ENCODE measurements at regions not wholly inside any gene's neighbourhood (a gene's known extent, or its start where the extent isn't known, plus 50 kb on each side); places are given as distances from the start of the nearest gene placed in this dataset.
"Not testable (repeated sequence)": the region's sequence is repeated elsewhere in the genome, so short reads cannot be mapped to it uniquely, and the experiment has no call there.

DNA sequence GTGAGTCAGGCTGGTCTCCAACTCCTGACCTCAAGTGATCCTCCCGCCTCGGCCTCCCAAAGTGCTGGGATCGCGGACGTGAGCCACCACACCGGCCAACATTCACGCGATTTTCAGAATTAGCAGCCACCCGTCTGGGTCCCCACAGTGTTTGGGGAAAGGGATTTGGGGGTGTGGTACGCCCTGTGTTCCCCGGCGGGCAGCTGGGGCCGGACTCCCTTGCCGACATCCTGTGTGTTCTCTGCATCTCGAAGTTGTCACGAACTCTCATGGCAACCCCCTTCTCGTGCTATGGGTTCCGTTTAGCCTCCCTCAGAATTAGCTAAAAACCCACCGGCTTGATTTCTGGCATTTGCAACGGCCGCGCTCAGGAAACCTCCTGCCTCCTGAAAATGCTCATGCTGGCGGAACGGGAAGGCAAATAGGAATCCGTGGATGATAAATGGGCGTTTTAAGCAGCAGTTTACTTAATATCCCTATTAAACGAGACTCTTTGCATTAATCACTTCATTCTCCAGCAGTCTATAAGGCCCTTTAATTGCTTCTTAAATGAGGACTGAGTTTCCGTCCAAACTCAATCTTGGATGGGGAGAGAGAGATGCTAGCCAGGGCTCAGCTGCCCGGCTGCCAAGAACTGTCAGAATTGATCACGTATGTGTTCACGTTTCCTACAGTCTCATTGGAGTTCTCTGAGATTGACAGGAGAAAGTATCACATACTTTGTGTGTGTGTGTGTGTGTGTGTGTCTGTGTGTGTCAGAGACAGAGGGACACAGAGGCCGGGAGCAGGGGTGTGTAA lies 78.9 kb upstream of the PPP2R3B start:
- DNase-seq, result no peak

DNA sequence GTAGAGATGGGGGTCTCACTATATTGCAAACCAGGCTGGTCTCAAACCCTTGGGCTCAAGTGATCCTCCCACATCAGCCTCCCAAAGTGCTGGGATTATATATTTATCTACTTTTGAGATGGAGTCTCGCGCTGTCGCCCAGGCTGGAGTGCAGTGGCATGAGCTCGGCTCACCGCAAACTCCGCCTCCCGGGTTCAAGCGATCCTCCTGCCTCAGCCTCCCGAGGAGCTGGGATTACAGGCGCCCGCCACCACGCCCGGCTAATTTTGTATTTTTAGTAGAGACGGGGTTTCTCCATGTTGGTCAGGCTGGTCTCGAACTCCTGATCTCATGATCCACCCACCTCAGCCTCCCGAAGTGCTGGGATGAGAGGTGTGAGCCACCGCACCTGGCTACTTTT lies 80.1 kb upstream of the PPP2R3B start:
- DNase-seq, result not testable (repeated sequence)

DNA sequence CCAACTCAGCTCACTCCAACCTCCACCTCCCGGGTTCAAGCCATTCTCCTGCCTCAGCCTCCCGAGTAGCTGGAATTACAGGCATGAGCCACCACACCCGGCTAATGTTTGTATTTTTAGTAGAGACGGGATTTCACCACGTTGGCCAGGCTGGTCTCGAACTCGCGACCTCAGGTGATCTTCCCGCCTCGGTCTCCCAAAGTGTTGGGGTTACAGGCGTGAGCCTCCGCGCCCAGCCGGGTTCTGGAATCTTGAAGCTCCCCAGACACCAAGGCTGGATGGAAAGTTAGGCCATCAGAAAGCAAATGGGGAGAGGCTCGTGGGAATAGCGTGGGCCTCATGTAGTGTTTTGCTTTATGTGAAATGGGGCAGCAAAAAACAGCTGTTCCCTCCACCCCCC lies 81.0 kb upstream of the PPP2R3B start:
- not testable (repeated sequence) for DNase-seq

DNA sequence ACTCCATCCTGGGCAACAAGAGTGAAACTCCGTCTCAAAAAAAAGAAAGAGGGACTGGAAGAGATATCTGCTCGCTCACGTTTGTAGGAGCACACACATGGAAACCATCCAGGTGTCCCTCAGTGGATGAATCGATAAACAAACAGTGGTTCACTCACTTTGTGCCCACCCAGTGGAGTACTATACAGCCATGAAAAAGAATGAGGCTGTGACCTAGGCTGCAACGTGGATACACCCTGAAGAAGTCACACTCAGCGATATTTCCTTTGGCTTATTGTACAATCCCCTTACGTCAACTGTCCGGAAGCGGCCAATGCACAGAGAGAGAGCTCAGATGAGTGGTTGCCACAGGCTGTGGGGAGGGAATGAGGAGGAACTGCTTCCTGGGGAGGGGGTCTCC lies 82.3 kb upstream of the PPP2R3B start:
- DNase-seq, result no peak

DNA sequence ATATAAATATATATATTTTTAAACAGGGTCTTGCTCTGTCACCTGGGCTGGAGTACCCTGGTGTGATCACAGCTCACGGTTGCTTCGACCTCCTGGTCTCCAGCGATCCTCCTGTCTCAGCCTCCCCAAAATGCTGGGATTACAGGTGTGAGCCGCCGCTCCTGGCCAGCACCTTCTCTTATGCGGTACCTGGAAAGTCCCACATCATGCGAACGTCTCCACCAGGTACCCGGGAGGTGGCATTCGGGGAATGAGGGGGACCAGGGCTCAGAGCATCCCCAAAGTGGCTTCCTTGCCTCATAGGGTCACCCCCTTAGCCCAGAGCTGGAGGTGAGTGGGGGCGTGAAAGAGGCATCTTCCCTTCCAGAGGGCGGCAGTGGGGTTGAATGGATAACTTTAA lies 84.0 kb upstream of the PPP2R3B start:
- DNase-seq, result no peak

DNA sequence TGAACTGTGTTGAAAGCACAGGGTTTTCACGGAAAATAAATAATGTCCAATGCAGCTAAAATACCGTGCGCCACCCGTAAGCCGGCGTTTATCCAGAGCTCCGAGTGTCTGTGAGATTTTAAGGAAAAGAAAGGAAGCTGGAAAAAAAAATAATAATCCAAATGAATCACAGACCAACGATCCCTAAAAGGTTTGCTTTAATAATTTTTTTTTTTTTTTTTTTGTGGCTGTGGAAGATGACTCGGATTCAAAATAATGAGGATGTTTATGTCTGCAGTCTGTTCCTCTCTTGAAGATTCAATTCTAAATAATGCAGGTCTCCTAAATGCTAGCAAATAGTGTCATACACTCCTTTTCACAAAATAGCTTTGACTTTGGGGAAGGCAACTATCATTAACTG lies 84.6 kb upstream of the PPP2R3B start:
- DNase-seq, result no peak

DNA sequence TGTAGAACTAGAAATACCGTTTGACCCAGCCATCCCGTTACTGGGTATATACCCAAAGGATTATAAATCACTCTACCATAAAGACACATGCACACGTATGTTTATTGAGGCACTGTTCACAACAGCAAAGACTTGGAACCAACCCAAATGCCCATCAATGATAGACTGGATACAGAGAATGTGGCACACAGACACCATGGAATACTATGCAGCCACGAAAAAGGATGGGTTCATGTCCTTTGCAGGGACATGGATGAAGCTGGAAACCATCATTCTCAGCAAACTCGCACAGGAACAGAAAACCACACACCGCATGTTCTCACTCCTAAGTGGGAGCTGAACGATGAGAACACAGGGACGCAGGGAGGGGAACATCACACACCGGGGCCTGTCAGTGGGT lies 85.6 kb upstream of the PPP2R3B start:
- not testable (repeated sequence) for DNase-seq

DNA sequence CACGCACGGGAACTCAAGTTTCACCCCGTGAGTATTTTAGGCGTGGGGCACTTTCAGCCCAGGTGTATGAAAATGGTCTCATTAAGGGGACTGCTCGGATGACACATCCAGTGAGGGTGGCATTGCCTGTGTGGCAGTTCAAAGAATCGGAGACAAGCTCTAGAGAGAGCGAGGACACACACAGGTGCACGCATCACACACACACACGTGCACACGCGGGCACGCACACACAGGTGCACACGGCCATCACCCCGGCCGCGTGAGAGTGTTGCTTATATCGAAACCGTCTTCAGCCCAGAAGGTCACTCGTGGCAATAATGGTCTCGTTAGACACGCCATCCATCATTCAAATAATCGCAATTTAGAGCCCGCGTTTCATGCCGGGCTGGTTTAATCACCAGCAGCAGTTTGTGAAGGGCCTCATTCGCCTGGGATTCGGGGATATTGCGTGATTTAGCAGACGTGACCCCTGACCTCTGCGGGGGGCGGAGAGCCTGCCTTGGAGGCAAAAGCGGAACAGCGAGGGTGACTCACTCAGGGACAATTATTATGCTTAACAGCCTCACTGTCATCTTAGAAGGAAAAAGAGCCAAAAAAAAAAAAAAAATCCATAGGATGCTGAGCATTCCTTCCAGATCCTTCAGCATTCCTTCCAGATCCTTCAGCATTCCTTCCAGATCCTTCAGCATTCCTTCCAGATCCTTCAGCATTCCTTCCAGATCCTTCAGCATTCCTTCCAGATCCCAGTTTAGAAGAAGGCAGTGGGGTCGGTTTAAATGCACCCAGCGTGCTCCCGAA lies 89.4 kb upstream of the PPP2R3B start:
- DNase-seq, result no peak

DNA sequence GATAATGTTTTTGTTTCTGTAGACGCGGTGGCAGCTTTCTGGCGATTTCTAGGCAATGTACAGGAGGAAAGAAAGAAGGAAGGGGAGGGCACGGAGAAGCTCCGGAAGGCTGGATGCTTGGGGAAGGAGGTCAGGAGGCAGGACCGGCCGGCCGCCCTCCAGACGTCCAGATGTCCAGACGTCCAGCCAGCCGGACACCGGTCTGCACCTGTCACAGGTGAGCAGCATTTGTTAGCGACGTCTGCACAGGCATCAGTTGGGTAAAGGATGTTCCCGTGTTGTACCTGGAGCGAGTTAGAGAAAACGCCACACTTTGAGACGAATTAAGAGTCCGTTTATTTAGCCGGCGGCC lies 90.0 kb upstream of the PPP2R3B start:
- no peak for DNase-seq

DNA sequence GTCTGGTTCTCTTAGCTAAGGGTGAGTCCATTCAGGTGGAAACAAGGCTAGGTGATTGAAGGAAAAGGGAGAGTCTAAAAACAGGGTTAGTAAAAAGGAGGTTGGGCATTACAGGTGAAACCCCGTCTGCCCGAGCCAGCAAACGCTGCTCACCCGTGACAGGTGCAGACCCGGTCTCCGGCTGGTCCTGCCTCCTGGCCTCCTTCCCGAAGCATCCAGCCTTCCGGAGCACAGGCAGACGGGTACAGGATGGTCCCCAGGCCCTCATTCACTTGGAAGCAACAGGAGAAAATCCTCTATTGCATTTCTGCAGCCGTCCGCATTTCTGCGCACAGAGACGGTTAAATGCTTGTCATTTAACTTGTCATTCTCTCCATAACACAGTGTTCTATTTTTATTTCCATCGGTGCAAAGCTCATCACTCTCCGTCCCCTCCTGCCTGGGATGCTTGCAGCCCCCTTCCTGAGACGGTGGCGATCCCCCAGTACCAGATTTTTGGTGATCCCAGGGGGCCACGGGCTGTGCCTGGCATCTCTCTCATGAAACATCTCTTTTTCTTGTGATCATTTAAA lies 90.8 kb upstream of the PPP2R3B start:
- DNase-seq, result no peak

DNA sequence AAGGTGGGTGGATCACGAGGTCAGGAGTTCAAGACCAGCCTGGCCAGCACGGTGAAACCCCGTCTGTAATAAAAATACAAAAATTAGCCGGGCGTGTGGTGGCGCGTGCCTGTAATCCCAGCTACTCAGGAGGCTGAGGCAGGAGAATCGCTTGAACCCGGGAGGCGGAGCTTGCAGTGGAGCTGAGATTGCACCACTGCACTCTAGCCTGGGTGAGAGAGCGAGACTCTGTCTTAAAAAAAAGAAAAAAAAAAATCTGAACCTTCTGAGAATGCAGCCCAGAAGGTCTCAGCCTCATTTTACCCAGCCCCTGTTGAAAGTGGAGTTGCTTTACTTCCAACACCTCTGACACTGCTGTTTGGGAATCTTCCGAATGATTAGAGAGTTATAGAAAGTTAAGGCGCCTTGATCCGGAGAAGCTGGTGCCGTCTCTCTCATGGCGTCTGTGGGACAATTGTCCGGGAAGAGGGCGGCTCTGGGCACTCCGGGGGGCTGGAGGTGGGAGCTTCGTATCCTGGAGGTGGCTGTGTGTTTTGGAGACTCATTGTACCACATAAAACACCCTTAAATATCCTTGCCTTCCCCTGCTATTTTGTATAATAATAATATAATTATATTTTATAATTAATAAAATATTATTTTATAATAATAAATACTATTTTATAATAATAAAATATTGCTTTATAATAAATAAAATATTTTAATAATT lies 92.7 kb upstream of the PPP2R3B start:
- no peak for DNase-seq

DNA sequence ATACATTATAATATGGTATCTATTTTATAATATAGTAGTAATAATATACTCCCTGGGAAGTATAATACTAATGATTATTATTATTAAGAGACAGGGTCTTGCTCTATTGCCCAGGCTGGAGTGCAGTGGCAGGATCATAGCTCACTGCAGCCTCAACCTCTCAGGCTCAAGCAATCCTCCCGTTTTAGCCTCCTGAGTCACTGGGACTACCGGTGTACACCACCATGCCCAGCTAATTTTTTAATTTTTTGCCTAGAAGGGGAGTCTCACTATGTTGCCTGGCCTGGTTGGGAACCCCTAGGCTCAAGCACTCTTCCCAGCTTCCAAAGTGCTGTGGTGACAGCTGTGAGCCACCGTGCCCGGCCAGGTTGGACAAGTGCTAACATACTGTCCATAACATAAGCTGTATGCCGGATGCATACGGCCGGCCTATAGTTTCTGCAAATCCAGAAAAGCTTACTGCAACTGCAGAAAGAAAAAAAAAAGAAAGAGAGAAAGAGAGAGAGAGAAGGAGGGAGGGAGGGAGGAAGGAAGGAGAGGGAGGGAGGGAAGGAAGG lies 94.2 kb upstream of the PPP2R3B start:
- DNase-seq, result no peak

DNA sequence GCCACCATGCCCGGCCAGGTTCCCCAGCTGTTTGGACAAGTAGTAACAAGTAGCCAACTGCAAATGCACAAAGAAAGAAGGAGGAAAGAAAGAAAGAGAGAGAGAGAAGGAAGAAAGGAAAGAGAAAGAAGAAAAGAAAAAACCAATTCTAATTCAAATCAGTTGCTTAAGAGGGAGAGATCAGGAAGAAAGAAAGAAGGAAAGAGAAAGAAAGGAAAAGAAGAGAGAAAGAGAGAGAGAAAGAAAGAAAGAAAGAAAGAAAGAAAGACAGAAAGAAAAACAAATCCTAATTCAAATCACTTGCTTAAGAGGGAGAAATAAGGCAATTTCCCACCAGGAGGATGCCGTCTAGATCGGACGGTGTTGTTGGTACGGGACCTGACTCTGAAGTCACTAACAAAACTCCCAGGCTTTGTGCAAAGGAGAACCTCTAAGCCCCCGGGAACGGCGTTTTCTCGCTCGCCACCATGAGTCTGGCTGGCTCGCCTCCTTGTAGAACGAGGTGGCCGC lies 95.5 kb upstream of the PPP2R3B start:
- no peak for DNase-seq

DNA sequence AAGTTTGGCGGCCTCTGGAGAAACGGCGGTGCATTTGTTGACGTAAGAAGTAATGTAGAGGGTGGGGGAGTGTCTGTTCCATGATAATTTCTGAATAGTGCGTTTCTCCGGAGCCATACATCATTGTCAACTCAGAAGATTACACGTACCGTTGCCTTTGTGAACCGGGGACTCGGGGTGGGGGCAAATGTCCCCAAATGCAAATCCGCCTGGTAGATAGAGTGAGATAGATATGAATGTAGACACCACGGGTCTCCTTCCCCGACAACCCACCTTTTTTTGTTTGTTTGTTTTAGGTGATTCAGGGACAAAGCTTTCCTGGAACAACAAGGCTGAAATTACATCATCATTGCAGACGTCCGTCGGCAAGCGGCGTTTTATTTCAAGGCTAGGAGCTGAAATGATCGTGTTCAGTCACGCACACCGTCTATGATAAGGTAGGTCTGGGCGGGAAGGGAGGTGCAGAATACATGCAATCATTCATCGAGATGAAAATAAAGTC lies 96.0 kb upstream of the PPP2R3B start:
- no peak for DNase-seq

DNA sequence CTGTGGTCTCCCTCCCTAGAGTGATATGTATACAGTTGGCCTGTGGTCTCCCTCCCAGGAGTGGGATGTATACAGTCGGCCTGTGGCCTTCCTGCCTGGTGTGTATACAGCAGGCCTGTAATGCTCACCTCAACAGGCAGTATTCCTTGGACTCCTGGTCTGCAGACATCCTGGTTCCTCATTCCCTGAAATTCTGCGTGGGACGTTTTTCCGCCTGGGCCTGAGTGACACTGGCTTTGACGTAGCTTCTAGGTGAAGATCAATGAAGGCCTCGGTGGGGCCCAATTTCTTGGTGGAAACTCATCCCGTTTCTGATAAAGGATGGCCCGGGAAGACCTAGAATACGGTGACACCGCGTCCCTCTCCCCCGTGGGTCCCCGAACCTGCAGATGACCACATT lies 98.7 kb upstream of the PPP2R3B start:
- DNase-seq, result no peak

DNA sequence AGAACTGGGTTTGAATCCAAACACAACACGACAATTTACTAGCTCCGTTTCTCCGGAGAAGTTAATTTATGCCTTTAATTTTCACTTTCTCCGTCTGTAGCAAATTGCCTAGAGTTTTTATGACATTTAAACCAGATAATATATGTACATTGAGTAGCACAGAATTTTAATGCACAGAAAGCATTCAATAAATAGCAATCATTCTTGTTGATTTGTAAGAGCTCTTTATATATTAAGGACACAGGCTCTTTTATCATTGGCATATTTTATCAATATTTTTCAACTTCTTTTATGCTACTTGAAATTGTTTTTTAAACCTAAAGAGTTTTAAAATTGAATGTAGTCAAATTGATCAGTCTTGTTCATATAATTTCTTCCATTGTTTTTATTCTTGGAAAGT lies 99.6 kb upstream of the PPP2R3B start:
- DNase-seq, result no peak

DNA sequence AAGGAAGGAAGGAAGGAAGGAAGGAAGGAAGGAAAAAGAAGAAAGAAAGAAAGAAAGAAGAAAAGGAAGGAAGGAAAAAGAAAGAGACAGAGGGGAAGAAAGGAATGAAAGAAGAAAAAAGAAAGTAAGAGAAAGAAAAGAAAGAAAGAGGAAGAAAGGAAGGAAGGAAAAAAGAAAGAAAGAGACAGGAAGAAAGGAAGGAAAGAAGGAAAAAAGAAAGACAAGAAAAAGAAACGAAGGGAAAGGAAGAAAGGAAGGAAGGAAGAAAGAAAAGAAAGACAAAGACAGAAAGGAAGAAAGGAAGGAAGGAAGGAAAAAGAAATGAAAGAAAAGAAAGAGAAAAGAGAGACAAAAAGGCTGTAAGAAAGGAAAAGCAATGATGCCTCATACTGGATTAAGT lies 101.1 kb upstream of the PPP2R3B start:
- no peak for DNase-seq

DNA sequence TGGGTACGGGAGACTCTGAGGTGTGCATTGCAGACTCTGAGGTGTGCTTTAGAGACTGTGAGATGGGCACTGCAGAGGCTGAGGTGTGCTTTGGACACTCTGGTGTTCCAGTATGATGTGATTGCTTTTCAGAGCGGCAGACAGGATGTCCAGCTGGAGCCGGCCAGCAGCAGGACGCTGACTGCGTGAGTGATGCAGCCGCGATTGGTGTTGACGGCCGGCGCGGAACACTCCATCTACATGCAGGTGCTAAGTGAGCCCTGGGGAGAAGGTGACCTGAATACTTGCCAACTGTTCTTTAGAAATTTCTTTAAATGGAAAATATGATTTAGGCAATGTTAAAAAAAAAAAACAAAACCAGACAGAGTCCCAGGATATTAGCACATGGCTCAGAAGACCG lies 103.1 kb upstream of the PPP2R3B start:
- peak; percentile 55 for DNase-seq

DNA sequence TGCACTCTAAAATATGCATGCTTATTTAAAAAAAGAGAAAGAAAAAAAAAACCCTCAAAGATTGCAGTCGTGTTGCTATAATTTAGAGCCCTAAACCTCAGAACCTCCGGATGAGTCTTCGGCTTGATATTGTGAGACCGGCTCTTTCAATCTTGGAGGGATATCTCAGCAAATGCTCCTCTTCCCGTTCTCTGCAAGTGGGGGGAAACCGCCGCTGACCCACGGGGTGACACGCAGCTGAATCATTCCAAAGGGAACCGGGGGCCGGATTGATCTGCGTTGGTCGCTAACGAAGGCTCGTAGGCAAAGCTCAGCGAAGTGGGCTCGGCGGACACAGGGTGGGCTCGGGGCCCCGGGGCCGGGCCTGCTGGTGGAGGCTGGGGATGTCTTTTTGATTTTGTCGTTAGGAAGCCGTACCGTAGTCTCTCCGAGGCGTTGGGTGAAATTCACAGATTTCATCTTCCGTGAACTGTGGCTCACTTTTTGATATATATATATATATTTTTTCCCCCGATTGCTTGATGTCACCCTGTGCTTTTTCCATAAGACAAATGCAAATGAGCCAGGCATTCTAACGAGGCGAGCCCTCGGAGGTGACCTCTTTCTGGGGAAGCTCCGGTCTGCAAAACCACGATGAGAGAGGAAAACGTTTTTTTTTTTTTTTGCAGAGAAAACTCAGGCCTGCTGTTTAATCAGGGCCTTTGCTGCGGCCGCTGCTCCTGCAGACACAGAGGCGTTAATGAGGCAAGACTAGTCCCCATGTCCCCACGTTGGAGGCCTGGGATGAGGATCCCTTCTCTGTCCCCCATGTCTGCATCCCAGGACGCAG lies 110.7 kb upstream of the PPP2R3B start:
- DNase-seq, result peak; percentile 30

DNA sequence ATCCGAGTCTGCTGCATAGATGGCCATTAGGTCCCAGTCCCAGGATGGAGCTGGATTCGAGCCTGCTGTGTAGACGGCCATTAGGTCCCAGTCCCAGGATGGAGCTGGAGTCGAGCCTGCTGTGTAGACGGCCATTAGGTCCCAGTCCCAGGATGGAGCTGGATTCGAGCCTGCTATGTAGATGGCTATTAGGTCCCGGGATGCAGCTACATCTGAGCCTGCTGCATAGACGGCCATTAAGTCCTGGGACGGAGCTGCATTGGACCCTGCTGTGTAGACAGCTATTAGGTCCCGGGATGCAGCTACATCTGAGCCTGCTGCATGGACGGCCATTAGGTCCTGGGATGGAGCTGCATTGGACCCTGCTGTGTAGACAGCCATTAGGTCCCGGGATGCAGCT lies 112.2 kb upstream of the PPP2R3B start:
- DNase-seq, result not testable (repeated sequence)

DNA sequence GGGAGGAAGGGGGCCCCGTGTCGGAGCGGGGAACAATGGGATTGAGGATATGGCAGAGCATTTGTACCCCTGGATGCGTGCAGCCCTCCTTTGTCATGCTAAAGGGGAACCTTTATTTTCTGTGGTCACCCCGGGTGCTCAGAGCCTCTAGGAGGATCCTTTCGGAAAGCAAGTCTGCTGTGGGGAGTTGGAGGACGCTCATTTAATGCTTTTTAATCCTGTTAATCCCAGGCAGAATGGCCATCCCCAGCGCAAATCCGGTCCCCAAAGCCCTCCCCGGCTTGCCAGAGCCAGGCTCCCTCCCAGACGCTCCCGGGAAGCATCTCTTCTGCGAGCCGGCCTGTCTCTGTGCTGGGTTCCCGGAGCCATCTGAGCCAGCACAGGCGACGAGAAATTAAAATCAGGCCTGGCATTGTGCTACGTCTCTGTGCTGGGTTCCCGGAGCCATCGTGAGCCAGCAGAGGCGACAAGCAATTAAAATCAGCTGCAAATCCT lies 113.2 kb upstream of the PPP2R3B start:
- peak; percentile 53 for DNase-seq
